HL-60 (cell line): ENCODE measurements at regions not wholly inside any gene's neighbourhood (a gene's known extent, or its start where the extent isn't known, plus 50 kb on each side); places are given as distances from the start of the nearest gene placed in this dataset.

Source experiments
- DNase-seq, 2 experiments: peaks; one replicate each; pipeline ENCODE4 v3.0.0-alpha.2; 2010 to 2020; ENCODE audit warnings: low read depth in 1 of 2, low spot score in 1 of 2
- H3K27ac ChIP-seq: fragments of 250-450 bp; sonication (Bioruptor Pico); replicated peaks from 2 replicates; pipeline ENCODE4 v1.5.1; 2020; ENCODE audit warnings: mild to moderate bottlenecking, moderate library complexity
- H3K27me3 ChIP-seq: fragments of 250-450 bp; sonication (Bioruptor Pico); 2 replicates; pipeline ENCODE4 v1.5.1; 2021; ENCODE audit warnings: mild to moderate bottlenecking, moderate library complexity; ENCODE audit not compliant: insufficient read depth, poor library complexity, severe bottlenecking
- H3K4me3 ChIP-seq: replicated peaks from 2 replicates; pipeline ENCODE4 v1.5.1; 2011; ENCODE audit warnings: mild to moderate bottlenecking, control low read depth, low read length; ENCODE audit not compliant: insufficient read depth
- CTCF ChIP-seq: IDR thresholded peaks from one replicate; pipeline ENCODE4 v1.5.1; 2011; ENCODE audit warnings: low read length, control low read depth, inconsistent platforms; ENCODE audit not compliant: insufficient read depth
- GABPA ChIP-seq: IDR thresholded peaks from 2 replicates; pipeline ENCODE4 v1.6.1; 2012; ENCODE audit warnings: low read depth
- POLR2AphosphoS5 ChIP-seq: IDR thresholded peaks from 2 replicates; pipeline ENCODE4 v1.6.1; 2012; ENCODE audit warnings: low read depth
- REST ChIP-seq: IDR thresholded peaks from 2 replicates; pipeline ENCODE4 v1.6.1; 2012; ENCODE audit warnings: low read depth; ENCODE audit not compliant: insufficient replicate concordance
- SPI1 ChIP-seq: IDR thresholded peaks from 2 replicates; pipeline ENCODE4 v1.6.1; 2012; ENCODE audit warnings: low read depth, mild to moderate bottlenecking, borderline replicate concordance

GRCh38 chr5:164355267-164355830, 849.9 kb downstream of the MAT2B start:
- H3K4me3 ChIP-seq: no peak overlapping the region
- TF ChIP-seq CTCF: no peak
- TF ChIP-seq SPI1: no peak
- no peak for TF ChIP-seq GABPA
- no peak for TF ChIP-seq REST
- TF ChIP-seq POLR2AphosphoS5: no peak
- H3K27me3 ChIP-seq: no peaks in the 10 kb centered on the region
- no peak for DNase-seq
- no peak overlapping the region for H3K27ac ChIP-seq

GRCh38 chr5:164356790-164357189, 851.4 kb downstream of the MAT2B start:
- H3K27me3 ChIP-seq: no peaks in the 10 kb centered on the region
- H3K27ac ChIP-seq: no peak overlapping the region
- no peak for DNase-seq
- TF ChIP-seq SPI1 (no peak), REST (no peak), CTCF (no peak), GABPA (no peak), POLR2AphosphoS5 (no peak)
- no peak overlapping the region for H3K4me3 ChIP-seq

DNA sequence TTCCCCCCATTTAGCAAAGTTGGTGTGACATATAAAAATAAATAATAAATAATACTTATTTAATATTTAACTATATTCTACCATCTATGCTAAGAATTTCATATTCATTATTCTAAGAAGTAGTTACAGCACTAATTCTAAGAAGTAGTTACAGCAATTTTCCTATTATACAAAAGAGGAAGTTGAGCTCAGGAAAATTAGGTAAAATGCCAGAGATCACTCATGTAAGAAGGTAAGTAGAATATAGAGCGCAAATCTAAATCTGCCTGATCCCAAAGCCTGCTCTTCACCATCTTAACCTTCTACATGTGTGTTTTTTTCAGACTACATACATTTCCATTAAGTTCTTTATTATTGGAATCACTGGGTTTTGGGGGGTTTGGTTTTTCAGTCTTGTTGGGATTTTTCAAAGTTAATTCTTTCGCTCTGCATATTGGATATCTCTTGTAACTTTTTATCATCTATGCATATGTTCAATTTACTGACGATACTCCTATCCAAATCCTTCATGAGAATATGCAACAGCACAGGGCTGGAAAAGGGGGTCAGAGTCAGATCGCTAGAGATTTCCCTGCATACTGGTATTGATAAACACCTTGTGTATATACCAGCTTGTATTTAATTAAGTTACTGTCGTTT, 852.1 kb downstream of the MAT2B start:
- DNase-seq: no peak
- TF ChIP-seq REST (no peak), SPI1 (no peak), POLR2AphosphoS5 (no peak), CTCF (no peak), GABPA (no peak)
- no peak overlapping the region for H3K4me3 ChIP-seq

More for the DNA sequence above, 852.1 kb downstream of the MAT2B start:
- no peaks in the 10 kb centered on the region for H3K27me3 ChIP-seq
- no peak overlapping the region for H3K27ac ChIP-seq
